Neural cell (in vitro differentiated cells): ENCODE measurements at regions not wholly inside any gene's neighbourhood (a gene's known extent, or its start where the extent isn't known, plus 50 kb on each side); places are given as distances from the start of the nearest gene placed in this dataset.

Source experiments
- SMC3 ChIP-seq: fragments of 450-650 bp; conservative IDR thresholded peaks from 2 replicates; pipeline ENCODE4 v1.6.1; 2014; ENCODE audit warnings: antibody characterized with exemption, mild to moderate bottlenecking, moderate library complexity; ENCODE audit not compliant: poor library complexity
- TF ChIP-seq, protein P1 (sequence below): fragments of 450-650 bp; IDR thresholded peaks from 2 replicates; pipeline ENCODE4 v1.5.1; 2014; ENCODE audit warnings: antibody characterized with exemption, mild to moderate bottlenecking, moderate library complexity; ENCODE audit not compliant: poor library complexity, severe bottlenecking

- TF ChIP-seq, protein P1, sequence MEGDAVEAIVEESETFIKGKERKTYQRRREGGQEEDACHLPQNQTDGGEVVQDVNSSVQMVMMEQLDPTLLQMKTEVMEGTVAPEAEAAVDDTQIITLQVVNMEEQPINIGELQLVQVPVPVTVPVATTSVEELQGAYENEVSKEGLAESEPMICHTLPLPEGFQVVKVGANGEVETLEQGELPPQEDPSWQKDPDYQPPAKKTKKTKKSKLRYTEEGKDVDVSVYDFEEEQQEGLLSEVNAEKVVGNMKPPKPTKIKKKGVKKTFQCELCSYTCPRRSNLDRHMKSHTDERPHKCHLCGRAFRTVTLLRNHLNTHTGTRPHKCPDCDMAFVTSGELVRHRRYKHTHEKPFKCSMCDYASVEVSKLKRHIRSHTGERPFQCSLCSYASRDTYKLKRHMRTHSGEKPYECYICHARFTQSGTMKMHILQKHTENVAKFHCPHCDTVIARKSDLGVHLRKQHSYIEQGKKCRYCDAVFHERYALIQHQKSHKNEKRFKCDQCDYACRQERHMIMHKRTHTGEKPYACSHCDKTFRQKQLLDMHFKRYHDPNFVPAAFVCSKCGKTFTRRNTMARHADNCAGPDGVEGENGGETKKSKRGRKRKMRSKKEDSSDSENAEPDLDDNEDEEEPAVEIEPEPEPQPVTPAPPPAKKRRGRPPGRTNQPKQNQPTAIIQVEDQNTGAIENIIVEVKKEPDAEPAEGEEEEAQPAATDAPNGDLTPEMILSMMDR = no peak
- no peak for TF ChIP-seq SMC3
Observed at GRCh38 chr9:13963005-13963653, 350.8 kb downstream of the NFIB start.
